ENCODE measurements at regions not wholly inside any gene's neighbourhood (a gene's known extent, or its start where the extent isn't known, plus 50 kb on each side); places are given as distances from the start of the nearest gene placed in this dataset.
A peak's percentile ranks its signal among the peaks of the same experiment; 100 is the strongest.

- Histone ChIP-seq H3K4me3 (ENCODE audit: low read length) (no peak overlapping the region), H2BK5ac (ENCODE audit: low read length) (no peak overlapping the region), H3K79me2 (ENCODE audit: control insufficient read depth, insufficient read depth, low read length) (no peaks in the 10 kb centered on the region), H3K9ac (ENCODE audit: low read length) (no peak overlapping the region), H2AK5ac (ENCODE audit: low read length) (no peak overlapping the region), H3K23ac (ENCODE audit: low read length) (no peak overlapping the region), H3K36me3 (ENCODE audit: control insufficient read depth, insufficient read depth, low read length) (no peaks in the 10 kb centered on the region), H4K5ac (ENCODE audit: low read length) (no peak overlapping the region), H3K79me1 (ENCODE audit: low read length) (no peaks in the 10 kb centered on the region), H3K27me3 (ENCODE audit: insufficient read depth, low read length, poor library complexity) (no peaks in the 10 kb centered on the region), H3K18ac (ENCODE audit: low read length) (no peak overlapping the region), H3K27ac (ENCODE audit: low read depth, low read length) (no peak overlapping the region), H3K4ac (ENCODE audit: low read depth, low read length) (no peak overlapping the region), H3K4me1 (ENCODE audit: control insufficient read depth, low read depth, low read length) (no peaks in the 10 kb centered on the region), H2BK15ac (replicated peaks; ENCODE audit: low read depth) (no peak overlapping the region), H3K4me2 (ENCODE audit: low read length) (no peak overlapping the region), H2BK120ac (ENCODE audit: low read depth, low read length) (no peak overlapping the region), H3K56ac (ENCODE audit: low read length) (no peak overlapping the region), H4K8ac (ENCODE audit: low read depth, low read length) (no peak overlapping the region)
- no peak for DNase-seq
- WGBS (ENCODE audit: extremely low coverage, insufficient coverage, low lambda C conversion rate), result no CpG with 5 or more reads among the region's 2 CpGs
Measured at GRCh38 chr2:220961143-220961860, 610.8 kb downstream of the EPHA4 start.

GRCh38 chr2:220962556-220962955 is 609.5 kb downstream of the EPHA4 start:
- no peaks in the 10 kb centered on the region for H3K79me1 ChIP-seq (ENCODE audit: low read length)
- peak; percentile 14 for DNase-seq
- no peak overlapping the region for H3K4me3 ChIP-seq (ENCODE audit: low read length)
- H3K18ac ChIP-seq (ENCODE audit: low read length), result no peak overlapping the region
- no peaks in the 10 kb centered on the region for H3K36me3 ChIP-seq (ENCODE audit: control insufficient read depth, insufficient read depth, low read length)
- no peak overlapping the region for H3K23ac ChIP-seq (ENCODE audit: low read length)
- H2BK15ac ChIP-seq (replicated peaks; ENCODE audit: low read depth), result no peak overlapping the region
- WGBS (ENCODE audit: extremely low coverage, insufficient coverage, low lambda C conversion rate), result no CpG with 5 or more reads among the region's 2 CpGs
- H3K56ac ChIP-seq (ENCODE audit: low read length), result no peak overlapping the region
- no peak overlapping the region for H4K5ac ChIP-seq (ENCODE audit: low read length)
- no peak overlapping the region for H3K27ac ChIP-seq (ENCODE audit: low read depth, low read length)
- H2BK5ac ChIP-seq (ENCODE audit: low read length), result no peak overlapping the region
- no peaks in the 10 kb centered on the region for H3K79me2 ChIP-seq (ENCODE audit: control insufficient read depth, insufficient read depth, low read length)
- no peak overlapping the region for H4K8ac ChIP-seq (ENCODE audit: low read depth, low read length)
- H3K9ac ChIP-seq (ENCODE audit: low read length), result no peak overlapping the region
- no peaks in the 10 kb centered on the region for H3K27me3 ChIP-seq (ENCODE audit: insufficient read depth, low read length, poor library complexity)
- no peak overlapping the region for H2AK5ac ChIP-seq (ENCODE audit: low read length)
- no peaks in the 10 kb centered on the region for H3K4me1 ChIP-seq (ENCODE audit: control insufficient read depth, low read depth, low read length)
- H2BK120ac ChIP-seq (ENCODE audit: low read depth, low read length), result no peak overlapping the region
- no peak overlapping the region for H3K4me2 ChIP-seq (ENCODE audit: low read length)
- H3K4ac ChIP-seq (ENCODE audit: low read depth, low read length), result no peak overlapping the region

- H3K36me3 ChIP-seq (ENCODE audit: control insufficient read depth, insufficient read depth, low read length), result no peaks in the 10 kb centered on the region
- H4K8ac ChIP-seq (ENCODE audit: low read depth, low read length), result no peak overlapping the region
- H3K56ac ChIP-seq (ENCODE audit: low read length), result no peak overlapping the region
- no peak overlapping the region for H3K23ac ChIP-seq (ENCODE audit: low read length)
- no peak for DNase-seq
- H3K27ac ChIP-seq (ENCODE audit: low read depth, low read length), result no peak overlapping the region
- H3K79me2 ChIP-seq (ENCODE audit: control insufficient read depth, insufficient read depth, low read length), result no peaks in the 10 kb centered on the region
- H2BK5ac ChIP-seq (ENCODE audit: low read length), result no peak overlapping the region
- H3K4me1 ChIP-seq (ENCODE audit: control insufficient read depth, low read depth, low read length), result no peaks in the 10 kb centered on the region
- H4K5ac ChIP-seq (ENCODE audit: low read length), result no peak overlapping the region
- H3K4me3 ChIP-seq (ENCODE audit: low read length), result no peak overlapping the region
- no peak overlapping the region for H3K18ac ChIP-seq (ENCODE audit: low read length)
- H2BK120ac ChIP-seq (ENCODE audit: low read depth, low read length), result no peak overlapping the region
- H2BK15ac ChIP-seq (replicated peaks; ENCODE audit: low read depth), result no peak overlapping the region
- H3K4ac ChIP-seq (ENCODE audit: low read depth, low read length), result no peak overlapping the region
- H2AK5ac ChIP-seq (ENCODE audit: low read length), result no peak overlapping the region
- H3K4me2 ChIP-seq (ENCODE audit: low read length), result no peak overlapping the region
- H3K27me3 ChIP-seq (ENCODE audit: insufficient read depth, low read length, poor library complexity), result no peaks in the 10 kb centered on the region
- H3K9ac ChIP-seq (ENCODE audit: low read length), result no peak overlapping the region
- no peaks in the 10 kb centered on the region for H3K79me1 ChIP-seq (ENCODE audit: low read length)
Measured at GRCh38 chr2:220963076-220963475, 609.0 kb downstream of the EPHA4 start.

GRCh38 chr2:220963930-220964329 is 608.2 kb downstream of the EPHA4 start:
- no peaks in the 10 kb centered on the region for H3K36me3 ChIP-seq (ENCODE audit: control insufficient read depth, insufficient read depth, low read length)
- H2BK15ac ChIP-seq (replicated peaks; ENCODE audit: low read depth), result no peak overlapping the region
- no peaks in the 10 kb centered on the region for H3K4me1 ChIP-seq (ENCODE audit: control insufficient read depth, low read depth, low read length)
- no peaks in the 10 kb centered on the region for H3K79me2 ChIP-seq (ENCODE audit: control insufficient read depth, insufficient read depth, low read length)
- no peak overlapping the region for H3K4me3 ChIP-seq (ENCODE audit: low read length)
- no peak overlapping the region for H2BK120ac ChIP-seq (ENCODE audit: low read depth, low read length)
- H4K5ac ChIP-seq (ENCODE audit: low read length), result no peak overlapping the region
- no peak overlapping the region for H2AK5ac ChIP-seq (ENCODE audit: low read length)
- no peak overlapping the region for H2BK5ac ChIP-seq (ENCODE audit: low read length)
- DNase-seq, result no peak
- no peak overlapping the region for H3K4ac ChIP-seq (ENCODE audit: low read depth, low read length)
- no peak overlapping the region for H3K18ac ChIP-seq (ENCODE audit: low read length)
- no peaks in the 10 kb centered on the region for H3K79me1 ChIP-seq (ENCODE audit: low read length)
- no peak overlapping the region for H3K9ac ChIP-seq (ENCODE audit: low read length)
- H4K8ac ChIP-seq (ENCODE audit: low read depth, low read length), result no peak overlapping the region
- no peak overlapping the region for H3K23ac ChIP-seq (ENCODE audit: low read length)
- H3K4me2 ChIP-seq (ENCODE audit: low read length), result no peak overlapping the region
- no peak overlapping the region for H3K27ac ChIP-seq (ENCODE audit: low read depth, low read length)
- WGBS (ENCODE audit: extremely low coverage, insufficient coverage, low lambda C conversion rate), result no CpG with 5 or more reads among the region's 3 CpGs
- H3K27me3 ChIP-seq (ENCODE audit: insufficient read depth, low read length, poor library complexity), result no peaks in the 10 kb centered on the region
- H3K56ac ChIP-seq (ENCODE audit: low read length), result no peak overlapping the region

GRCh38 chr2:220966636-220967035 is 605.5 kb downstream of the EPHA4 start:
- no CpG with 5 or more reads among the region's 3 CpGs for WGBS (ENCODE audit: extremely low coverage, insufficient coverage, low lambda C conversion rate)
- no peaks in the 10 kb centered on the region for H3K79me2 ChIP-seq (ENCODE audit: control insufficient read depth, insufficient read depth, low read length)
- H2BK120ac ChIP-seq (ENCODE audit: low read depth, low read length), result no peak overlapping the region
- H3K4me3 ChIP-seq (ENCODE audit: low read length), result no peak overlapping the region
- no peak overlapping the region for H3K18ac ChIP-seq (ENCODE audit: low read length)
- H4K8ac ChIP-seq (ENCODE audit: low read depth, low read length), result no peak overlapping the region
- no peak overlapping the region for H2BK5ac ChIP-seq (ENCODE audit: low read length)
- no peak overlapping the region for H3K56ac ChIP-seq (ENCODE audit: low read length)
- H3K27ac ChIP-seq (ENCODE audit: low read depth, low read length), result no peak overlapping the region
- no peak overlapping the region for H3K23ac ChIP-seq (ENCODE audit: low read length)
- H3K4me1 ChIP-seq (ENCODE audit: control insufficient read depth, low read depth, low read length), result no peaks in the 10 kb centered on the region
- H4K5ac ChIP-seq (ENCODE audit: low read length), result no peak overlapping the region
- no peak overlapping the region for H3K4me2 ChIP-seq (ENCODE audit: low read length)
- no peaks in the 10 kb centered on the region for H3K36me3 ChIP-seq (ENCODE audit: control insufficient read depth, insufficient read depth, low read length)
- no peaks in the 10 kb centered on the region for H3K27me3 ChIP-seq (ENCODE audit: insufficient read depth, low read length, poor library complexity)
- no peak overlapping the region for H3K4ac ChIP-seq (ENCODE audit: low read depth, low read length)
- H2BK15ac ChIP-seq (replicated peaks; ENCODE audit: low read depth), result no peak overlapping the region
- H2AK5ac ChIP-seq (ENCODE audit: low read length), result no peak overlapping the region
- no peak for DNase-seq
- no peaks in the 10 kb centered on the region for H3K79me1 ChIP-seq (ENCODE audit: low read length)
- no peak overlapping the region for H3K9ac ChIP-seq (ENCODE audit: low read length)

GRCh38 chr2:220969348-220969747 is 602.8 kb downstream of the EPHA4 start:
- WGBS (ENCODE audit: extremely low coverage, insufficient coverage, low lambda C conversion rate), result no CpG with 5 or more reads among the region's 3 CpGs
- H2AK5ac ChIP-seq (ENCODE audit: low read length), result no peak overlapping the region
- no peak overlapping the region for H3K4me2 ChIP-seq (ENCODE audit: low read length)

More at GRCh38 chr2:220969348-220969747, 602.8 kb downstream of the EPHA4 start:
- Histone ChIP-seq H3K4me3 (ENCODE audit: low read length) (no peak overlapping the region), H3K18ac (ENCODE audit: low read length) (no peak overlapping the region), H3K79me1 (ENCODE audit: low read length) (no peaks in the 10 kb centered on the region), H2BK120ac (ENCODE audit: low read depth, low read length) (no peak overlapping the region), H4K5ac (ENCODE audit: low read length) (no peak overlapping the region), H2BK5ac (ENCODE audit: low read length) (no peak overlapping the region), H2BK15ac (replicated peaks; ENCODE audit: low read depth) (no peak overlapping the region), H3K27ac (ENCODE audit: low read depth, low read length) (no peak overlapping the region), H3K36me3 (ENCODE audit: control insufficient read depth, insufficient read depth, low read length) (no peaks in the 10 kb centered on the region), H4K8ac (ENCODE audit: low read depth, low read length) (no peak overlapping the region), H3K27me3 (ENCODE audit: insufficient read depth, low read length, poor library complexity) (no peaks in the 10 kb centered on the region), H3K56ac (ENCODE audit: low read length) (no peak overlapping the region), H3K23ac (ENCODE audit: low read length) (no peak overlapping the region), H3K9ac (ENCODE audit: low read length) (no peak overlapping the region), H3K4ac (ENCODE audit: low read depth, low read length) (no peak overlapping the region), H3K79me2 (ENCODE audit: control insufficient read depth, insufficient read depth, low read length) (no peaks in the 10 kb centered on the region), H3K4me1 (ENCODE audit: control insufficient read depth, low read depth, low read length) (no peaks in the 10 kb centered on the region)
- no peak for DNase-seq

Measured in mesendoderm (in vitro differentiated cells).